DND-41 (cell line): ENCODE measurements at regions not wholly inside any gene's neighbourhood (a gene's known extent, or its start where the extent isn't known, plus 50 kb on each side); places are given as distances from the start of the nearest gene placed in this dataset.

ENCODE experiments used
- EZH2 ChIP-seq: IDR thresholded peaks from 3 replicates; pipeline ENCODE4 v1.6.1; 2012; ENCODE audit warnings: borderline replicate concordance, low read depth, mild to moderate bottlenecking, moderate library complexity, low read length, inconsistent platforms; ENCODE audit not compliant: severe bottlenecking
- TF ChIP-seq, protein P1 (sequence below): IDR thresholded peaks from 2 replicates; pipeline ENCODE4 v1.5.1; 2012; ENCODE audit warnings: borderline replicate concordance, low read length, moderate library complexity, mild to moderate bottlenecking; ENCODE audit not compliant: poor library complexity, severe bottlenecking; ENCODE audit errors: extremely low read depth

GRCh38 chr13:111490611-111491010 lies 170.2 kb downstream of the TEX29 start:
- TF ChIP-seq, protein P1, sequence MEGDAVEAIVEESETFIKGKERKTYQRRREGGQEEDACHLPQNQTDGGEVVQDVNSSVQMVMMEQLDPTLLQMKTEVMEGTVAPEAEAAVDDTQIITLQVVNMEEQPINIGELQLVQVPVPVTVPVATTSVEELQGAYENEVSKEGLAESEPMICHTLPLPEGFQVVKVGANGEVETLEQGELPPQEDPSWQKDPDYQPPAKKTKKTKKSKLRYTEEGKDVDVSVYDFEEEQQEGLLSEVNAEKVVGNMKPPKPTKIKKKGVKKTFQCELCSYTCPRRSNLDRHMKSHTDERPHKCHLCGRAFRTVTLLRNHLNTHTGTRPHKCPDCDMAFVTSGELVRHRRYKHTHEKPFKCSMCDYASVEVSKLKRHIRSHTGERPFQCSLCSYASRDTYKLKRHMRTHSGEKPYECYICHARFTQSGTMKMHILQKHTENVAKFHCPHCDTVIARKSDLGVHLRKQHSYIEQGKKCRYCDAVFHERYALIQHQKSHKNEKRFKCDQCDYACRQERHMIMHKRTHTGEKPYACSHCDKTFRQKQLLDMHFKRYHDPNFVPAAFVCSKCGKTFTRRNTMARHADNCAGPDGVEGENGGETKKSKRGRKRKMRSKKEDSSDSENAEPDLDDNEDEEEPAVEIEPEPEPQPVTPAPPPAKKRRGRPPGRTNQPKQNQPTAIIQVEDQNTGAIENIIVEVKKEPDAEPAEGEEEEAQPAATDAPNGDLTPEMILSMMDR, result no peak
- TF ChIP-seq EZH2, result no peak
